NCI-H748 treated with DMSO at 0.1 percent for 48 hours (cell line): ENCODE measurements at regions not wholly inside any gene's neighbourhood (a gene's known extent, or its start where the extent isn't known, plus 50 kb on each side); places are given as distances from the start of the nearest gene placed in this dataset.
"Not testable (repeated sequence)": the region's sequence is repeated elsewhere in the genome, so short reads cannot be mapped to it uniquely, and the experiment has no call there.

Source experiments
- DNase-seq: peaks from one replicate; lab custom pipeline; 2025; lab: John Stamatoyannopoulos, UW

- no peak for DNase-seq
These were observed 735.8 kb downstream of the ZPLD1 start for GRCh38 chr3:103170651-103171050.

- DNase-seq = no peak
These were observed 739.1 kb downstream of the ZPLD1 start for GRCh38 chr3:103173940-103174339.

DNA sequence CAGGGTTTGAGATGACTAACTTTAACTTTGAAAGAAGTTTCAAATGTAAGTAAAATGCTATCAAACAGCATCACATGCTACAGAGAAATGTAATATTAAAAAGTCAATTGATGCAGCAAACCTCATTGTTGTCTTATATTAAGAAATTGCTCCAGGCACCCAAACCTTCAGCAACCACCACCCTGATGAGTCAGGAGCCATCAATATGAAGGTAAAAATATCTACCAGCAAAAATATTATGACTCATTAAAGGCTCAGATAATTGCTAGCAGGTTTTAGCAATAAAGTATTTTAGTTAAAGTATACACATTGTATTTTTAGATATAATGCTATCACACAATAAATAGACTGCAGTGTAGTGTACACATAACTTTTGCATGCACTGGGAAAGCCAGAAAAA is 746.3 kb downstream of the ZPLD1 start:
- DNase-seq = no peak

- no peak for DNase-seq
These were observed 750.0 kb downstream of the ZPLD1 start for GRCh38 chr3:103184772-103185171.

GRCh38 chr3:103189941-103190340 is 755.1 kb downstream of the ZPLD1 start:
- no peak for DNase-seq

- no peak for DNase-seq
These were observed 760.4 kb downstream of the ZPLD1 start for GRCh38 chr3:103195216-103195615.

DNA sequence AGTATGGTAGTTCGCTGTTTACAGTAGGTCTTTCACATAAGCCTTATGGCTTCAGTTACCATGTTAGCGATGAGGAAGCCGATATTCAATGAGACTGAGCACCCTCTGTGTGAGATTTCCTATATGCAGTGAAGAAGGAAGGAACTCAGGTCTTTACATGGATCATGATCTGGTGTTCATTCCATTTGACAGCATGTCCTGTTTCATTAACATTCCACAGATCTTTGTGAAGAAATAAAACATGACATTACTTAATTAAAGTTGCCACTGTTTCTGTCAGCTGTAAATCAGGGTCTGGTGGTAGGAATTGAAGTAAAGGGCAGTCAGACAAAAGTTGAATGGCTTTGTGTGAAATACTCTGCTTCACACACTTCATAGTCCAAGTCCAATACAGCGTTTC is 768.6 kb downstream of the ZPLD1 start:
- DNase-seq = no peak

DNA sequence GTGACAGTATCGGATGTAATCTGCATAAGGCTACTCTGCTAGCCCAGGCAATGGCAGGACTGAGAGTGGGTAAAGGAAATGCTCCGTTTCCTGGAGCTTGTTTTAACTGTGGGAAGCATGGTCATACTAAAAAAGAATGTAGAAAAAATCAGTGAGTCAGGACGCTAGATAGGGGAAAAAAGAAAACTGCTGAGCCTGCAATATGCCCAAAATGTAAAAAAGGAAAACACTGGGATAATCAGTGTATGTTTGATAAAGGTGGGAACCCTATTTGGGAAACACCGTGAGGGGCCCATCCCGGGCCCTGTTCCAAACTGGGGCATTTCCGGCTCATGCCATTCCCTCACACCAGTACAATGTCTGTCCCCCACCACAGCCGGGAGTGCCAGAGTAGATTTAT is 775.8 kb downstream of the ZPLD1 start:
- DNase-seq = no peak

DNA sequence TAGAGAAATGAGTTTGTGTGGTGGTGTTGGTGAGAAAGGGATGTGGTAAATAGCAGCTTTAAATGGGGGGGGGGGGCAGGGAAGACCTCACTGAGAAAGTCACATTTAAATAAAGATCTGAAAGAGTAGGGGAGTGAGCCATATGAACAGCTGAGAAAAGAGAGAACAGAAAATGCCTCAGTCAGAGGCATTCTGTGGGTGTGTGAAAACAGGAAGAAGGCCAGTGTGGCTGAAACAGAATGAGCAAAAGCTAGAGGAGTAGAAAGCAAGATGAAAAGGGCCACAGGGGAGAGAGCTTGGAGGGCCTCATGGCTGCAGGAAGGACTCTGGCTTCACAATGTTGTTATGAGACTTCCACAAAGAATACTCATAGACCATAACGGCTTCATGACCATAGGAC is 783.3 kb downstream of the ZPLD1 start:
- no peak for DNase-seq

GRCh38 chr3:103218793-103219192 is 784.0 kb downstream of the ZPLD1 start:
- DNase-seq = no peak

- DNase-seq = no peak
These were observed 792.8 kb downstream of the ZPLD1 start for GRCh38 chr3:103227651-103228050.

DNA sequence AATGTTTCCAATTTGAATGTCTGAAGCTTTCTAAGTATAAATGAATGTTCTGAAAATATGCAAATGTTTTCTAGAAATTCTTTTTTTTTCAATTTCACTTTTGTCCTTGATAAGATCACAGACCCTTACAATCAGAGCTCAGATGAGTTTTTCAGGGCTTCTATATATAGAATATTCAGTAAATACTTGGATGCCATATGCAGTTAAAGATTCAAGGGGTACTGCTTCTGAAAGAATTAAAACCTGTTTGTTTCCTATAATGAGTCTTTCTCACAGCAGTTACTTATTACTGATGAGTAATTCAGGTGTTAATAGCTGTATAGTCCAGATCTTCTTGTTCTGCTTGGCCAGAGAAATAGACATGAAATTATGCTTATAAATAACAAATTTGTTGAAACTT is 812.6 kb downstream of the ZPLD1 start:
- DNase-seq = no peak

GRCh38 chr3:103254827-103255226 is 820.0 kb downstream of the ZPLD1 start:
- not testable (repeated sequence) for DNase-seq

- DNase-seq = no peak
These were observed 834.5 kb downstream of the ZPLD1 start for GRCh38 chr3:103269287-103269686.

DNA sequence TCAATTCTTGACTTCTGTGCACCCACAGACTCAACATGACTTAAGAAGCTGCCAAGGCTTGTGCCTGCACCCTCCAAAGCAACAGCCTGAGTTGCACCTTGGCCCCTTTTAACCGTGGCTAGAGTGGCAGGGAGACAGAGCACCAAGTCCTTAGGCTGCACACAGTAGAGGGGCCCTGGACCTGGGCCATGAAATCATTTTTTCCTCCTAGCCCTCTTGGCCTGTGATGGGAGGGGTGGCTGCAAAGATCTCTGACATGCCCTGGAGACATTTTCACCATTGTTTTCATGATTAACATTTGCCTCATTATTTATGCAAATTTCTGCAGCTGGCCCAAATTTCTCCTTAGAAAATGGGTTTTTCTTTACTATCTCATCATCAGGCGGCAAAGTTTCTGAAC is 836.8 kb downstream of the ZPLD1 start:
- DNase-seq = no peak

- peak; percentile 8 for DNase-seq
These were observed 861.3 kb downstream of the ZPLD1 start for GRCh38 chr3:103295974-103296570.

DNA sequence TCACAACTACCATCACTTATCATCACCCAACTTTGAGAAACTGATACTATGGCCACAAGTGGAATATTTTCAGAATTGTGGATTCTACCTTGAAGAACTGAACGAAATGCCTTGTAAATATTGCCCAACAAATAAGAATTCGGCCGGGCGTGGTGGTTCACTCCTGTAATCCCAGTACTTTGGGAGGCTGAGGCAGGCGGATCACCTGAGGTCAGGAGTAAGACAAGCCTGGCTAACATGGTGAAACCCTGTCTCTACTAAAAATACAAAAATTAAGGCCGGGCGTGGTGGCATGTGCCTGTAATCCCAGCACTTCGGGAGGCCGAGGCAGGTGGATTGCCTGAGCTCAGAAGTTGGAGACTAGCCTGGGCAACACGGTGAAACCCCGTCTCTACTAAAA is 862.7 kb downstream of the ZPLD1 start:
- not testable (repeated sequence) for DNase-seq

DNA sequence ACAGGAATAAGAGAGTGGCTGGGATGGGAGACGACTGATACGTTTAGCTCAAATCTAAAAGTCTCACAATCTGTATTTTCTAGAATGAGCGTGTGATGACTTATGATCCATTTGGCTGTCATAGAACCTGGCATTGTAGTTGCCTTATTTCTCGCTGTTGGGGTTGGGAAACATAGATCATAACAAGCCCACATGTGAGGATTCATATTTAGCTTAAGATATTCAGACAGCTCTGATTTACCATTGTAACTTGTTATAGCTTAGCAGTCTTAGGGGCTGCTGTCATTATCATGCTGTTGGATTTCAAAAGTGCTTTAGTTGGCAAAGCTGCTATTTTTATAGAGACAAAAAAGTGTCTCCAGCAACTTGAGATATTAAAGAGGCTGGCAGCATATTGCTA is 871.3 kb downstream of the ZPLD1 start:
- DNase-seq = no peak

DNA sequence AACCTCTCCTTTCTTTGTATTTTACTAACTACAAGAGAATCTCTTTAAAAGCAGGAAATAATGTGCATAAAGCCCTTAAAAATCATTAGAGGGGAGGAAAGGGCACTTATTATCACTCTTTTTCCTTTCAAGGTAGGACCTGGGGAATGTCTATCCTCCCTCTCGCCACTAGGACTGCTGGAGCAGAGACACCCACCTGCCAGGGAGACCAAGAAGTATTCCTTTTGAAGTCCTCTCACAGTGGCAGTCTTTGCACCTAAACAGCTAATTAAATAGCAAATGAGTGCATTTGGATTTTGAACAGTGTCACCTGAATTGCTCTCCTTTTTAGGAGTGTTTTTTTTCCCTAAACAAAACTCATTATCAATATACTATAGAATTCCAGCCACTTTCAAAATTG is 874.1 kb downstream of the ZPLD1 start:
- no peak for DNase-seq

- DNase-seq = no peak
These were observed 885.1 kb downstream of the ZPLD1 start for GRCh38 chr3:103319912-103320311.

DNA sequence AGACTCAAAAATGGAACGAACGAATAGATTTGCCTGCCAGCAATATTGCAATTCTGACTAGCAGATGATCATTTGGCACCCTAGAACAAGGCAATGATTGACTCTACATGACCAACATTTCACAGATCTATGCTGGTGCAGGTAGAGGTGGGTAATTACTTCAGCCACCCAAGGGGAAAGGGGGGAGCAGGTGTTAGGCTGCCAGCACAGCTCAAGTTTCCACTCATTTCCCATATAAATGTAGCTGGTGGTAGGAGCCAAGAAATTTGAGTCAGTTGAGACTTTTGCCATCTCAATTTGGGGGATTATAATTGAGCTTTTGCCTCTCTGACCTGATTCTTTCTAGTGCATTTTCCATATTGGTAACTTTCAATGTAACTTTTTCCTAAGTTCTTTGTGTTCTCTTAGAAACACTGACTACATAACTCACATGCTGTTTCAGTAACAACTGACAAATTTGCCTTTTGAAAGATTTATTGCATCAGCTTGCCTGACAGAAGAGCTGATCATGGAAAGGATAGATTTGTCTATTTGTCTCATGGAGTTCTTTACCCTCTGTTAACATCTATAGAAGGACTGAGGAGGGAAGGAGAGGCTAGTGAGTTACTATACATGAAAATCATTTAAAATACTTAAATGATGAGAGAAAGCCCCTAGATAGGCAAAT is 902.5 kb downstream of the ZPLD1 start:
- no peak for DNase-seq

GRCh38 chr3:103341078-103341606 is 906.3 kb downstream of the ZPLD1 start:
- no peak for DNase-seq

- DNase-seq = no peak
These were observed 907.5 kb downstream of the ZPLD1 start for GRCh38 chr3:103342205-103342731.

GRCh38 chr3:103349760-103350159 is 914.9 kb downstream of the ZPLD1 start:
- no peak for DNase-seq
